ENCODE measurements at regions not wholly inside any gene's neighbourhood (a gene's known extent, or its start where the extent isn't known, plus 50 kb on each side); places are given as distances from the start of the nearest gene placed in this dataset.
A peak's percentile ranks its signal among the peaks of the same experiment; 100 is the strongest.

DNA sequence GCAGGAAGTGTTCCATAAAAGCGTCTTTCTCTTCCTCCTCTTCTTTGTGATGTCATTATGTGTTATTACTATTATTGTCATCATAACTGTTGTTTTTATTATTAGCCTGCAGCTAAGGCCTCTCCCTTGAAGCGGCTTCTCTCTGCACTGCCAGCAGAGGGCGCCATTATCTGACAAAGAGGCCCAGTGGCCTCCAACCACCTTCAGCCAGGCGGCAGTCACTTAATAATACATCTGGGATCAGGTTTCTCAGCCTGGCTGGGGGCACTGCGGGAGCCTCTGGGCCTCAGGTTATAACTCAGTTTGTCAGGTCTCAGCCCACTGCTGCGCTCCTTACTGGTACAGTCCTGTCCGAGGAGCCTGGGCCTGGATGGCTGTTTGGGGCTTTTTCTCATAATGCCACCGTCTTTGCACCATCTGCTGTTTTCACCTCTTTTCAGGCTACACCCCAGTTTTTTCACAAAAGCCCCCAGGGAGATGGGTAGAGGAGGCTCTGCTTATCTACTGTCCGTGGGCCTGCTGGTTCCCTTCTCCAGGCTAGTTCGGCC is 281.9 kb downstream of the NSG2 start:
- Histone ChIP-seq H3K4me1 (no peaks in the 10 kb centered on the region), H3K36me3 (no peaks in the 10 kb centered on the region), H3K9me3 (no peaks in the 10 kb centered on the region), H3K27ac (no peak overlapping the region), H3K27me3 (peaks cover 0 to 83% (median 0%) of the 10 kb centered on the region in 4 donors), H3K4me3 (no peak overlapping the region)
- TF ChIP-seq POLR2A (IDR thresholded peaks at IDR 0.05): no peak
- TF ChIP-seq, protein P1, sequence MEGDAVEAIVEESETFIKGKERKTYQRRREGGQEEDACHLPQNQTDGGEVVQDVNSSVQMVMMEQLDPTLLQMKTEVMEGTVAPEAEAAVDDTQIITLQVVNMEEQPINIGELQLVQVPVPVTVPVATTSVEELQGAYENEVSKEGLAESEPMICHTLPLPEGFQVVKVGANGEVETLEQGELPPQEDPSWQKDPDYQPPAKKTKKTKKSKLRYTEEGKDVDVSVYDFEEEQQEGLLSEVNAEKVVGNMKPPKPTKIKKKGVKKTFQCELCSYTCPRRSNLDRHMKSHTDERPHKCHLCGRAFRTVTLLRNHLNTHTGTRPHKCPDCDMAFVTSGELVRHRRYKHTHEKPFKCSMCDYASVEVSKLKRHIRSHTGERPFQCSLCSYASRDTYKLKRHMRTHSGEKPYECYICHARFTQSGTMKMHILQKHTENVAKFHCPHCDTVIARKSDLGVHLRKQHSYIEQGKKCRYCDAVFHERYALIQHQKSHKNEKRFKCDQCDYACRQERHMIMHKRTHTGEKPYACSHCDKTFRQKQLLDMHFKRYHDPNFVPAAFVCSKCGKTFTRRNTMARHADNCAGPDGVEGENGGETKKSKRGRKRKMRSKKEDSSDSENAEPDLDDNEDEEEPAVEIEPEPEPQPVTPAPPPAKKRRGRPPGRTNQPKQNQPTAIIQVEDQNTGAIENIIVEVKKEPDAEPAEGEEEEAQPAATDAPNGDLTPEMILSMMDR (IDR thresholded peaks at IDR 0.05): peak; percentile 32 to 86 (median 72)
- 27 to 34% methylated on average over 9 to 10 of the region's 10 CpGs for WGBS, 2 donors
- intact Hi-C loops (cut with DNase I): no loop called here
- DNase-seq: no peak

DNA sequence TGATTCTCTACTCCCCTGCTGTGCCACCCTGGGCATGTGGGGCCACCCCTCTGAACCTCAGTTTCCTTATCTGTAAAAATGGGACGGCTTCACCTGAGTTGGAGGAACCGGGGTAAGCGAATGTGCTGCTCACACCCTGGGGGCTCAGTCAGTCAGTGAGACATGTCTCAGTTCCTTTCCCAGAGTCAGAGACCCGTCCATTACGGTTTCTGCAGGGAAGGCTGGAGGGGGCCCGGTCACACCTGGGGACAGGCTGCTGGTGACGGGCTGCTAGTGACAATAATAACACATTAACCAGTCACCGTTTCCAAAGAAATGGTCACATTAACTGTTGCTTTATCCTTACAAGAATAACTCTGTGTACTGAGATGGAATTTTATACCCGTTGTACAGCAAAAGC is 282.4 kb downstream of the NSG2 start:
- H3K36me3 ChIP-seq: no peaks in the 10 kb centered on the region
- H3K27ac ChIP-seq: no peak overlapping the region
- no peak overlapping the region for H3K4me3 ChIP-seq
- intact Hi-C loops (cut with DNase I): no loop called here
- TF ChIP-seq POLR2A (IDR thresholded peaks at IDR 0.05): no peak
- TF ChIP-seq, protein P1 (IDR thresholded peaks at IDR 0.05): no peak
- H3K4me1 ChIP-seq: no peaks in the 10 kb centered on the region
- WGBS, 2 donors: 90 to 92% methylated on average over 4 to 8 of the region's 9 CpGs
- H3K27me3 ChIP-seq: peaks cover 0 to 82% (median 0%) of the 10 kb centered on the region in 4 donors
- no peak for DNase-seq
- no peaks in the 10 kb centered on the region for H3K9me3 ChIP-seq

DNA sequence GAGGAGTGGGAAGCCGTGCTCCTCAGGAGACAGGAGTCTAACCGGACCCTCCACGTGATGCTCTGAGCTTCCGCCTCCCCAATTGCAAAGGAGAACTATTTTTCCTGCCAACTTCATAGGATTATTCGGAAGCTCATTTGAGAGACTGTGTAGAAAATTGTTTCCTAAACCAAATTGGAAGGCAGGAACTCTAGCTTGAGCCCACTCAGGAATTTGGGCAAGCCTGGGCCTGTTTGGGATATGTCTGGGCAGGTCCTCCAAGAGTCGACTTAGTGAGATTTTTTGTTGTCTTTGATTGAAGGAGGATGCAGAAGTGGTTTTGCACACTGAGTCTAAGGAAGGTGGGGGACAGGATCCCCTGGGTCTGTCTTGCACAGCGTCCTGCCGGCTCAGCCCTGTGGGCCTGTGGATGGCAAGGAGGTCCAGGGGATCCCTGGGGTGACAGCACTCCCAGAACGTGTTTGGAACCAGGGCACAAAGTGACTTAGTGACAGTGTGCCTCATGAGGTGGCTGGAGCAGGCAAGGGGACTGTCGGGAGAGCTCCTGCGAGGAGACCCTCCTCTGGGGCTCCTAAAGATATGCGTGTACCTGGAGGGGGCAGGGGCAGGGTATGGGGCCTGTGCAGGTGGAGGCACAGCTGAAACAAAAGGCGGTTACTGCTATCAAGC is 283.3 kb downstream of the NSG2 start:
- H3K9me3 ChIP-seq: no peaks in the 10 kb centered on the region
- H3K36me3 ChIP-seq: no peaks in the 10 kb centered on the region
- peaks cover 0 to 74% (median 0%) of the 10 kb centered on the region in 4 donors for H3K27me3 ChIP-seq
- no peak overlapping the region for H3K27ac ChIP-seq
- TF ChIP-seq, protein P1 (IDR thresholded peaks at IDR 0.05): no peak
- TF ChIP-seq POLR2A (IDR thresholded peaks at IDR 0.05): no peak
- intact Hi-C loops (cut with DNase I): no loop called here
- no peak for DNase-seq
- H3K4me1 ChIP-seq: no peaks in the 10 kb centered on the region
- no peak overlapping the region for H3K4me3 ChIP-seq
- 59 to 64% methylated on average over 10 of the region's 13 CpGs for WGBS, 2 donors

DNA sequence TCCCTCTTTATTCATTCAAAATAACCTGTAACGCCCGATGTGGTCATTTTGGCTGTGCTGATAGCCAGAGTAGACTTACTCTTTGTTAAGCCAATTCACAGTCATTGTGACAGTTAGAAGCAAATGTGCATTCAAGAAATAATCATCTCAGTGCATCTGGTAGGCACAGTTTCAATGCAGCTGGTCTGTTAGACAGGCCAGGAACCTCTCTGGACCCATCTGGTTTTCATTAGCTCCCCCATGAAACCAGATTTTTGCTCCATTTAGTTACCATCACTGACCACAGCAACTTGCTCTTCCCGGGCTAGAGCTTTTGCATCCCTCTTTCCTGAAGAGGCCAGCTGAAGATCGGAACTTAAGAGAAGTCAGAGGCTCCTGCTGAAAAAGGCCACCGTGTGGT is 284.2 kb downstream of the NSG2 start:
- Histone ChIP-seq H3K9me3 (no peaks in the 10 kb centered on the region), H3K27me3 (peaks cover 0 to 76% (median 0%) of the 10 kb centered on the region in 4 donors), H3K27ac (no peak overlapping the region), H3K36me3 (no peaks in the 10 kb centered on the region), H3K4me3 (no peak overlapping the region), H3K4me1 (no peaks in the 10 kb centered on the region)
- DNase-seq: no peak
- TF ChIP-seq, protein P1 (IDR thresholded peaks at IDR 0.05): no peak
- TF ChIP-seq POLR2A (IDR thresholded peaks at IDR 0.05): no peak
- intact Hi-C loops (cut with DNase I): no loop called here
- WGBS, 2 donors: 43 to 46% methylated on average over 4 of the region's 5 CpGs

DNA sequence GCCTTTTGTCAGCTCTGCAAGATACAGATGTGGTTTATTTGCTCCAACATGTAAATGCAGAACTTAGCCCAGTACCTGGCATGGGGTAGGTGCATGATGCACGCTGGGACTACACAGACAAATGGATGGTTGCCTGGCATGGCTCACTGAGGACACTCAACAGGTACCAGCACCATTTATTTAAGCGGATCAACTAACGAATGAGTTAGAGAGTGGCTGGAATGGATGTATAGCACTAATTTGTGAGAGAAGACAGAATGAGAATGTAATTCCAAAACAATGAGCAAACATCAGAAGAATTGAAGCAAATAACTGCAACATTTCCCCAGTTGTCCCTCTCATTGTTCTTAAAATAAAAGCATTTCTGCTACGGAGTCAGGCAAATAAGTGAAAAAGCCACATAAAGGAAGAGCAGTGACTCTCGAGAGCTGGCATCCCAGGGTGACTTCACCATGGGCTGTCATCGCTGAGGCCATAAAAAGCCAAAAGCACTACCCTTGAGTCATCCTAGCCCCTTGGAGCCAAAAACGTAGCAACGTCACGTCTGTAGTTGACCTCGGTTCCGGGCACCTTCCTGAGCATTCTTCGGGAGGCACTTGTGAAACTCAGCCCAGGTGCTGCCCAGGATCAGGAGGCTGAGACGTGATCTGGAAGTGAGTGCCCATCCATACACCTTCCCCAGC is 290.3 kb downstream of the NSG2 start:
- Histone ChIP-seq H3K4me3 (no peak overlapping the region), H3K27me3 (peaks cover 0 to 79% (median 0%) of the 10 kb centered on the region in 4 donors), H3K4me1 (no peaks in the 10 kb centered on the region), H3K36me3 (no peaks in the 10 kb centered on the region), H3K27ac (no peak overlapping the region), H3K9me3 (no peaks in the 10 kb centered on the region)
- intact Hi-C loops (cut with DNase I): no loop called here
- no peak for DNase-seq
- 67 to 77% methylated on average over 8 to 12 of the region's 13 CpGs for WGBS, 2 donors
- no peak for TF ChIP-seq POLR2A (IDR thresholded peaks at IDR 0.05)
- TF ChIP-seq, protein P1 (IDR thresholded peaks at IDR 0.05): no peak
